PFSK-1 (cell line): ENCODE measurements at regions not wholly inside any gene's neighbourhood (a gene's known extent, or its start where the extent isn't known, plus 50 kb on each side); places are given as distances from the start of the nearest gene placed in this dataset.

Experiments
- FOXP2 ChIP-seq: optimal IDR thresholded peaks from 2 replicates; pipeline ENCODE3; 2011; ENCODE audit warnings: borderline replicate concordance, control low read depth, inconsistent platforms; ENCODE audit not compliant: insufficient read depth; ENCODE audit errors: extremely low read length, extremely low read depth
- POLR2AphosphoS5 ChIP-seq: IDR thresholded peaks from 2 replicates; pipeline ENCODE4 v1.6.1; 2012; ENCODE audit warnings: low read depth, mild to moderate bottlenecking, control low read depth, low read length, moderate library complexity
- REST ChIP-seq, 2 experiments: IDR thresholded peaks; 2 replicates each; pipeline versions ENCODE4 v1.6.1 to v1.8.0; 2011 to 2012; ENCODE audit warnings: low read depth in 2 of 2, low read length in 2 of 2, control low read depth in 1 of 2, inconsistent platforms in 1 of 2, mild to moderate bottlenecking in 1 of 2, moderate library complexity in 1 of 2; ENCODE audit not compliant: insufficient read depth in 1 of 2
- SIN3A ChIP-seq: IDR thresholded peaks from 2 replicates; pipeline ENCODE4 v1.6.1; 2012; ENCODE audit warnings: mild to moderate bottlenecking, low read length, moderate library complexity, borderline replicate concordance; ENCODE audit not compliant: insufficient read depth
- TAF1 ChIP-seq: IDR thresholded peaks from 2 replicates; pipeline ENCODE4 v1.6.1; 2012; ENCODE audit warnings: low read length, control low read depth, borderline replicate concordance; ENCODE audit not compliant: insufficient read depth

DNA sequence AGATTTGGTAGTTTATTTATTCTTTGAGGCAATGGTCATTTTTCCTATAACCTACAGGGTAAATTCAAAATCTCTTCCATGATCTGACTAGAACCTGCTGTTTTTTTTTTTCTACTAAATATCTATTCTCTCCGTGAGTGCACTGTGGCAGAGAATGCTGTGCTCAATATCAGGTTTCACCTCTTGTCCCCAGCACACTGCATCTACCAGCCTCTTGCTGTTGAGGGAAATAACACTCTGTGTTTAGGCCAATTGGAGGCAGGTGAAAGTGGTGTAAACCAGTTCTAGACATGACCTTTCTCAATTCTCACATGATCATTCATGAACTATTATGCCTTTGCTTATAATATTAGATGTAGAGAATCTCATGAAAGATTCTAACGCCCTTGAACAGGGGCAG is 2365.9 kb downstream of the MAT2B start:
- no peak for TF ChIP-seq TAF1
- TF ChIP-seq REST (IDR thresholded peaks at IDR 0.05; ENCODE audit: insufficient read depth in 1 of 2, low read depth in 2 of 2, low read length in 2 of 2): no peak
- no peak for TF ChIP-seq SIN3A
- TF ChIP-seq POLR2AphosphoS5: no peak

GRCh38 chr5:165874851-165875250 is 2369.4 kb downstream of the MAT2B start:
- no peak for TF ChIP-seq FOXP2
- TF ChIP-seq SIN3A: no peak
- no peak for TF ChIP-seq REST (IDR thresholded peaks at IDR 0.05; ENCODE audit: insufficient read depth in 1 of 2, low read depth in 2 of 2, low read length in 2 of 2)
- no peak for TF ChIP-seq TAF1

- TF ChIP-seq SIN3A (no peak), TAF1 (no peak), POLR2AphosphoS5 (no peak), REST (IDR thresholded peaks at IDR 0.05; ENCODE audit: insufficient read depth in 1 of 2, low read depth in 2 of 2, low read length in 2 of 2) (no peak), FOXP2 (no peak)
Observed at GRCh38 chr5:165876538-165876937, 2371.1 kb downstream of the MAT2B start.

DNA sequence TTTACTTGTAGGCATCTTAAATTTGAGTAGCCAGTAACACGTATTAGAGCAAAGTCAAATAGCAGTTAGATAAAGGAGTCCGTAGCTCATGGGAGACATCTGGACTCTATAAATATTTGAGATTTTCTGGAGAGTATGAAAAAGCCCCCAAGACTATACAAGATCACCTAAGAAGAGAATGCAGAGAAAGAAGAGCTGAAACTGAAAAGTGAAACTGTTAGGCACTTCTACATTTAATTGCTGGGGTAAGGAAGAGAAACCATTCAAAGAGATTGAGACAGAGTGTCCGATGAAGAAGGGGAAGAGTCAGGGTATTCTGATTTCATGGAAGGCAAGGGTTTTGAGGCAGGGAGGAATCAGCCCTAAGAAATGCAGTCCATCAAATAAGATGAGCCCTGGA is 2372.1 kb downstream of the MAT2B start:
- TF ChIP-seq REST (IDR thresholded peaks at IDR 0.05; ENCODE audit: insufficient read depth in 1 of 2, low read depth in 2 of 2, low read length in 2 of 2) (no peak), POLR2AphosphoS5 (no peak), TAF1 (no peak), SIN3A (no peak)

- TF ChIP-seq POLR2AphosphoS5: no peak
- TF ChIP-seq SIN3A: no peak
- TF ChIP-seq TAF1: no peak
- no peak for TF ChIP-seq FOXP2
- TF ChIP-seq REST (IDR thresholded peaks at IDR 0.05; ENCODE audit: insufficient read depth in 1 of 2, low read depth in 2 of 2, low read length in 2 of 2): no peak
Observed at GRCh38 chr5:165881259-165881658, 2375.8 kb downstream of the MAT2B start.
